CD1c-positive myeloid dendritic cell (primary cell): ENCODE measurements at regions not wholly inside any gene's neighbourhood (a gene's known extent, or its start where the extent isn't known, plus 50 kb on each side); places are given as distances from the start of the nearest gene placed in this dataset.

ENCODE experiments used
- DNase-seq: peaks from one replicate; pipeline ENCODE4 v3.0.0-alpha.2; 2016; ENCODE audit errors: extremely low spot score

DNA sequence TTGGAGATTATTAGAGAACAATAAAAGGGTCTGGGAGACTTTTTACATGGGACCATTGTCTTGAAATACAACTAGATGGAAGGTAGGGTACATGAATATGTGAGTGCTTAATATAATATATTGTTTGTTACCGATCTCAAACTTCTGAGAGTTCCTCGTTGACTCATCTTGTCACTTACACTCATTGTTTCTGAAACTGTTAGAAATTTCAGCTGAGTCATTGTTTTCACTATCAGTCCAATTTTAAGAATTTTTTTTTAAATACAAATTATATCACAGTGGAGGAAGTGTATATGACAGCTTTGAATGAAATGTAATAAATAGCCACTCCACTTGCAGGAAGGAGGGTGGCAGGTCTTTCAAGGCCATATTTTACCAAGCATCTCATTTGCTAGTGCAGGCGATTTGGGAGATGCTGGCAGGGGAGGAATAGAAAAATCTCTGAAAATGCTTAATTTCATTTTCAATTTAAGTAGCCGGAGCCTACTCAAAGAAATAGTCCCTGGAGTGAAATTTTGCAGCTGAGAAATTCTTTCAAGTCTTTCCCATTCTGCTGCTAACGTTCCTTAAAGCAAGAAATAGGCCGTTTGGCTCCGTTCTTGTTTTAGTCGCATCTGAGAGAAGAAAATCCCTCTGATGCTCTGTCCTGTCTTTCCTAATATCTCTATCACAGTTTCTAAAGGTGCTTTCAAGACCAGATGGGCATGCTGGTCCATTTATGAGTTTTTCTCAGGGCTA lies 1404.2 kb upstream of the CELF2 start:
- DNase-seq, result peak; percentile 2

DNA sequence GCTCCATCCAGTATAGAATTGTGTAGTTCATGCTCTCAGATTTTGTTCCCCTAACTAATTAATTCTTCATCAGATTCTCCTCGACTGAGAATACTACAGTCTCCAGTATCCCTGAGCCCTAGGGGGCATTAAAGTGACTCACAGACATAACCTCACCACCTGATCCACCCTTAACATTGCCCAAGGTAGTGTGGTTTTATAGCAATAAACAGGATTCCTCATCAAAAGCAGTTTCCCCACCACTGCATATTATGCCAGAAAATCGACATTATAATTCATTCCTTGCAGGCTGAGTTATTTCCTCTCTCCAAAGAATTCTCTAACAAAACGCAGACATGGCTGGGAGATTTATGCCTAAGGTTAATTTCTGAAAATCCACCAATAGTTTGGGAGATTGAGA lies 1402.5 kb upstream of the CELF2 start:
- DNase-seq, result no peak

DNA sequence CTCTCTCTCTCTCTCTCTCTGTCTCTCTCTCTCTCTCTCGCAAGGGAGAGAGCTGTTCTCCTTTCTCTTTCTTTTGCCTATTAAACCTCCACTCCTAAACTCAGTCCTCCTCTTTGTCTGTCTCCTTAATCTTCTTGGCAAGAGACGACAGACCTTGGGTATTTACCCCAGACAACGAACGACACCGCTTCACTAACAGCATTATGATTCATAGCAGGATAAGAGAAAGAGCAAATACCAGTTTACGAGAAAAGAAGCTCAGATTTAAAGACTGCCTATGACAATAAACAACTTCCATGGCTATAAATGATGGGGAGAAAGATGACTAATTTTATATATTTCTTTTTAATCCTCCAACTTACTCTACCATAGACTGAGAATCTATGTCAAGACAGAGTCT lies 1396.5 kb upstream of the CELF2 start:
- no peak for DNase-seq

DNA sequence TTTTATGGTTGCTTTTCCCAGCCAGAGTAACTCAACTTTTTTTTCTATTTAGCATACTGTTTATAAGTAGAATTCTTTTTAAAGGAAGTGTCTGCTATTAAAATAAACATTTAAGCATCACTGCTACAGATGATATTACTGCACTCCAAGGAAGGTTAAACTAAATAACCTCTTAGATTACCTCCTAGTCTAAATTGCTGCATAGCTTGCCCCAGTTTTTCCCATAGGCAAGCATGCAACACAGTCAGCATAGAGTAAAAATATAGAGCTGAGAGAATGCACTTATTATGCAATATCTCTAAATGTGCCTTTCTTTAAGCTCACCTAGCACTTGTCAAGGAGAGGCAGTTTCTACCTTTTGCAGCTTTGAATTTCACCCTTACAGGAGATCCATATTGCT lies 1392.4 kb upstream of the CELF2 start:
- no peak for DNase-seq

DNA sequence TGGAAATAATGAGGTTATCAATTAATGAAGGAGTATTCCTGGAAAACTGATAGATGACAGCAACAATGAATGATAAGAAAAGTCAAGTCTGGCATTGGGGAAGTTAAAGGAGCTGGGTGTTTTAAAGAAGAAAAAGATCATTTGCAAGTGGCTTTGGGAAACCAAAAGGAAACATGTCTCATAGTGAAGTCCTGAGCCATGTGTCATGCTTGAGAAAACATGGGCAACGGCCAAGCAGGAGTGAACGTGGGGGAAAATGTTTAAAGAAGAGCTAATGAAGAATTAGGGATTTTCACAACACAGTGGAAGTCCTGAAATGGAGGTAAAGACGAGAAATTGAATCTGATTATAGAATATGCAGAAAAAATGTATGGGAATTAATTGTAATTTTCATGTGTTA lies 1383.2 kb upstream of the CELF2 start:
- DNase-seq, result no peak

DNA sequence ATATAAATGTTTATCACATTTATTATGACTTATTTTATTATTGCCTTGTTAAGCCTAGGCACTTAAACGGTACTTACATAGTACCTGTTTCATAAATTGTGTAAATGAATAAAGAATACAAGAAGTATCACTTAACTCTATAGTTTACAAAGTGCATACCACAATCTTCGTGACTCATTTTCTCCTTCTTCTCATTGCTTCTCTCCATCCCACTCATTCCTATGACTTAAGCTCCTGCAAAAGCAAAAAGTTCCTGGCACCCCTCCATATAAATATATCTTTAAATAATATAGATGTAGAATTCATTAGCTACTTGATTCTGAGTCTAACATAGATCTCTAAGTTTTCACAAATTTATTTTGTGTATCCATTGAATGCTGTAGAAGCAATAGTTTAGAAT lies 1382.0 kb upstream of the CELF2 start:
- DNase-seq, result no peak

DNA sequence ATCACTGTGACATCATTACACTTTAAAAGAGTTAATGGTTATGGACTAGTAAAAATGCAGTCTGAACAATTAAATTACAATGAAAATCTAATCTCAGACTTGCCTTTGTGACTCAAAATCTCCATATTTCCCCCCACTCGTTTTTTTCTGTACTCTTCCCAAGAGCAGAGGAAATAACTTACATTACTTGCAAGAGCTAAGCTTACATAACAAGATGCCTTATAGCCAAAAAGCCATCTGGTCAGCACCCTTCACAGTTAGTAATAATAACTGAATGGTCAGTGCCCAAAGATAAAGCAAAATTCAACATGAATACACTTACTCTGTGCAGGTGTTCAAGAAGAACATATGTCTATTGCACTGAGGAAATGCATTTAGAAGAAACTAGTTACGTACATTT lies 1381.5 kb upstream of the CELF2 start:
- no peak for DNase-seq

DNA sequence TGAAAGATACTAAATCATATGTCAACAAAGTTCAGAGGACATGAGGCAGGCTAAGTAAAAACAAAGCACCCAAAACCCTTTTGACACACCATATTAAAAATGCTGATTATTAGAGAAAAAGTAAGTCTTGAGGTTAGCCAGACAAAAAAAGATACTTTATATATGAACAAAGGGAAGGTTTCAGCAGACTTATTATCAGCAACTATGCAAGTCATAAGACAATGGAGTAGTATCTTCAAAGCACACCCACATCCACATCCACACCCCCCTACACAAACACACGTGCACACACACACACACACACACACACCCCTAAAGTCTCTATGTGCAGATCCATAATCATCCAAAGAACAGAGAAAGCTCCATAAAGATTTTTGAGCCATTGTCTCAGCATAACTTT lies 1373.9 kb upstream of the CELF2 start:
- DNase-seq, result no peak

DNA sequence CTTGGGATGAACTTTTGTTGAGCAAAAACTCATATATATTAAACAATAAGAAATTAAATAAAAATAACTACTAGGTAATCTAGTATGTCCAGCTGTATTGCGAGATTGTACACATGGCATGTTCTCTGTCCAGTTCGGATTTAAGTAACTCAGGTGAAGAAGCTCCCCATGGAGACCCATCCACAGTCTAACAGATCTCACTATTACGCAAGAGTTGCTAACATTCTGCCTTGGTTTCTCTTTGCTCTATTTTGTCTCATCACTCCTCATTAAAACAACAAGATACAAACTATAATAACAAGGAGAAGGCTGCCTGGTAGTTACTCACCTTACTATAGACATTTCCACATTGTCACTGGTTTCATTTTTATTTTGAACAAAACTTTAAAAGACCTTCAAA lies 1372.3 kb upstream of the CELF2 start:
- no peak for DNase-seq

DNA sequence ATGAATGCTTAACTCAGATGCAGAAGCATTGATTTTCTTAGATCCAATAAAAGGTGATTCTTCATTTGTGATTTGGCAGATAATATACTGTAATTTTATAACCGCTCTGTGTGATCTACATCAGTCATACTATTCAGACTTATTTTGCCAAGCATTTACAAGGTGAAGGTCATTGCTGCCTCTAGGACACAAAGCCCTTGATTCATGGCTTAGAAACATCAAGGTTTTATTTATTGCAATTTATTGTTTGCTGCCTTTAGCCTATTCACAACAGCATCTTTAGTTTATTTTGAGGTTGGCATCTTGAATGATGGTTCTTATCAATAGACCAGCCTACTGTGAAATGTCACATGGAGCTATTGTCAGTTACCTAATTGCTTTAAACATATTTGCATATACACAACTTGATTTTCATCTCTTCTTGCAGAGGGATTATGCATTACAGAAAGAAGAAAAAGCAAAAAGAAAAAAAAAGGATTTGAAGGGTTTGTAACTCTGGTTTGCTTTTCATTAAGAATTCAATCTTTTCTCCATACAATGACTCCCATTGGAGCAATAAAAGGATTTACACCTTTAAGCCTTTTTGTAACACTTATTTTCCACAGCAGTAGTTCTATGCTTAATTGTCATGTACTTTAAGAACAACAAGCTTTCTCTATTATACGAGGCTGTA lies 1371.6 kb upstream of the CELF2 start:
- DNase-seq, result no peak

DNA sequence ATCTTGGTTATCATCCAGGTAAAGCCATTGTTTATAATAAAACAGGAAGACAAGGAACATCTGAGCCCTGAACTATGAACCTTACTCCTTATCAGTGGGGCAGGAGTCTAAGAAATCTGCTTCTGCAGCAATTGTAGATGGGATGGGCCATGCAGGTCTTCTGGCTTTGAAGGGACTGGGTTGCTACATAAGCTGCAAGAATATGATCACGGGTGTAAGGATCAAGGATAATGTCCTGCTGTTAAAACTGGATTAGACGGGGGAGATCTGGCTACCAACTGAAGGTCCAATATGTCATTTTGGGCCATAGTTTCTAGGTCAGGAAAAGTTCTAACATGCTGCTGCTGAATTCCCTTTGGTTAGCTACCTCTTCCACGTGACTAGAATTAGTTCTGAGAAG lies 1363.4 kb upstream of the CELF2 start:
- no peak for DNase-seq

DNA sequence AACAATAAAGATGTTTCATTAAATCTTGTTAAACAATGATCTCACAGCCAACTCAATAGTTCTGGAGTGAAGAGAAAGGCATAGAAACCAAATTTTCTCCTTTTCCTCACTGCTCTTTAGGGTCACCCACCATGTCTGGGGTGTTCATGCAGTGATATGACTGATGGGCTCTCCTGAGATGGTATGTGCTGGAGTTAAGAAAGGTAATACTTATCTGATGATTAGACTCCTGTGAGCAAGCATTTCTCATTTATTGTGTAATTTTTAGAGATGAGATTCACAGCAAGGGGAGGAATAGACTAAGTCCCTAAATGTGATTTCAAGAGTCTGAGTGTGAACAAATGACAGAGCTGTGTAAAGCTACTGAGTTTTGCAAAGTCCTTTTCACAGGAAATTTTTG lies 1361.3 kb upstream of the CELF2 start:
- no peak for DNase-seq

DNA sequence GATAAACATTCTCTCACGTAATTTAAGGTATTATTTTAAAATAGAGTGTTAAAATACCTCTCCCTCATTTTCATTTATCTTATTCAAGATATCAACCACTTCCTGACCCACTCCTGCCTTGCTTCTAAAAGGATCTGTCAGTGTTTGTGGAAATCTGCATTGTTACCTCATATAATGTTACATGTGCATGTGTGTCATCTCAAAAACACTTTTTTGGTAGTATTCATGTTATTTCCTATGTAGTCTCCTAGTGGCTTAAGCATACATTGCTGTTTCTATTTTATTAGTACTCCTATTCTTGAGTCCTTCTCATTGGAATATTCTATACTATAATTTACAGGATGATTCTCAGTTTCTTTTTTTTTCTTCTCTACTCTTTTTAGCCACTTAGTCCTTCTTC lies 1360.7 kb upstream of the CELF2 start:
- DNase-seq, result no peak

DNA sequence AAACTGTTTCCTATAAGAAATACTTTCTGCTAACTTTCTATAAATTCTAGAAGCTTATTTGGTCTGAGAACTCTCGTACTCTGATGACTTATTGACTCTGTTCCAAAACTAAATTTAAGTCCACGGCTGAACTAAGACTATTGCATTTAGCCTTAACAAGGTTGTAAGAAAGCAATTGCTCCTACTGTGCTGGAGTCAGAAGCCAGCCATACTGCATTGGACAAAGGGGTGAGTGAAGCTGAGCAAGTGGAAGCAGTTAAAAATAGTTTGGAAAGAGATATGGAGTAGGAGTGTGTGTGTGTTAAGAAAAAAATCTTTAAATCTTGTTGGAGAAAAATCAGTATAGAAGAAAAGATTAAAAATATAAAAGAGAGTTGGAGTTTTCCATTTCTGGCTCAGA lies 1360.1 kb upstream of the CELF2 start:
- DNase-seq, result no peak

DNA sequence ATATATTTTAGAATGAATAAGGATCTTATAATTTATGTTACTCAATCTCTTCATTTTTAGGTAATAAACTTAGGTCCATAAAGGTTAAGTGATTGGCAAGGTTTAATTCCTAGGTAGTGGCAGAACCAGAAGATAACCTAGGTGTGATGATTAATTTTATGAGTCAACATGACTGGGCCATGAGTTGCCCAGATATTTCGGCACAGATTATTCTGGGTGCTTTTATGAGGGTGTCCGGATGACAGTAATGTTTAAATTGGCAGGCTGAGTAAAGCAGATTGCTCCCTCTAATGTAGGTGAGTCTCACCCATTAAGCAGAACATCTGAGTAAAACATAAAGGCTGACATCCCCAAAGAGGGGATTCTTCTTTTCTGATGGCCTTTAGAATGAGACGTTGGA lies 1349.3 kb upstream of the CELF2 start:
- DNase-seq, result no peak

DNA sequence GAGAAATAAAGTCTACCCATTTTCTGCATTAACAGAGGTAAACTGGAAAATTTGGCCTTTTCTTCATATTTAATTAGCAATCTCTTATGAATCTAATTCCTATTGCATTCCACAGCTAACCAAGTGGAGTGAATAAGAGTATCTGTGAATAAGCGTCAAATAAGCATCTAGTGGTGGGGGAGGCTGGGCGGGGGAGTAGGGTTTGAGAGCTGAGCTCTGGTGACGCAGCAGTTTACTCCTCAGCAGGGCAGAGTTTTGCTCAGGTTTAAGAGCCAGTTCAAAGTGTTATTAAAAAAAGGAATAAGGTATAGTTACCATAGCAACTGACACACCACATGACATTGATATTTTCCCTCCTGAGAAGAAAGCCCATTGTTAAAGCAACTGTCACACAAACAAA lies 1346.8 kb upstream of the CELF2 start:
- DNase-seq, result no peak

DNA sequence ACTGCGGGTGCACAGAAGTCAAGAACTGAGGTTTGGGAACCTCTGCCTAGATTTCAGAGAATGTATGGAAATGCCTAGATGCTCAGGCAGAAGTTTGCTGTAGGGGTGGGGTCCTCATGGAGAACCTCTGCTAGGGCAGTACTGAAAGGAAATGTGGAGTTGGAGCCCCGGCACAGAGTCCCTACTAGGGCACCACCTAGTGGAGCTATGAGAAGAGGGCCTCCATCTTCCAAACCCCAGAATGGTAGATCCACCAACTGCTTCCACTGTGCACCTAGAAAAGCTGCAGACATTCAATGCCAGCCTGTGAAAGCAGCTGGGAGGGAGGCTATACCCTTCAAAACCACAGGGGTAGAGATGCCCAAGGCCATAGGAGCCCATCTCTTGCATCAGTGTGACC lies 1336.0 kb upstream of the CELF2 start:
- DNase-seq, result no peak

DNA sequence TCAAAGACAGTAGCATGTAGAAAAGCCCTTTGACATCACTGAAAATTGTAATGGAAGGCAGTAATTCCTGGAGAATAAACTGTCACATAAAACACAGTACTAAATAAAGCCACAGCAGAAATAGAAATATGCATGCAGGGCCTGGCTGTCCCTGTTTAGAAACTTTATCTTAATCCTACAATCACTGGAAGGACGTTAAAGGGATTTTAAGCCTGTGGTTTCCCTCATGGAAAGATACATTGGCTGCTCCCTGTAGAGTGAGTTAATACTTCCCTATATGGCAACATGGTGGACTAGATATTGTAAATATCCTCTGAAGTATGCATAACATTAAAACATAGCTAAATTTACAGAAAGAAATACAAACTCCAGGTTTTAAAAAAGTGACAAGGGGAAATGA lies 1334.9 kb upstream of the CELF2 start:
- no peak for DNase-seq

DNA sequence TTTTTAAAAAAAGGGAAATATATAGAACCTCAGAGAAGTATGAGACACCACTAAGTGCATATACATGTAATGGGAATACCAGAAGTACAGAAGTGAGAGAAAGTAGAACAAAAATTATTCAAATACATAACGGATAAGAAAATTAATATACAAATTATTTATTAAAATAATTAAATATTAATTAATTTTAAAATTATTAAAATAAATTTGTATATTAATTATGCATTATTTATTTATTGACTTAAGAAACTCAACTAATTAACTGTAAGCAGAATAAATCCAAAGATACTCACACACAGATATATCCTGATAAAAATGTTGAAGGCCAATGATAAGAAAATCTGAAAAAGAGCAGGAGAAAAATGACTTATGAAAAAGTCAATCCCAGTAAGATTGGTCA lies 1333.5 kb upstream of the CELF2 start:
- no peak for DNase-seq

DNA sequence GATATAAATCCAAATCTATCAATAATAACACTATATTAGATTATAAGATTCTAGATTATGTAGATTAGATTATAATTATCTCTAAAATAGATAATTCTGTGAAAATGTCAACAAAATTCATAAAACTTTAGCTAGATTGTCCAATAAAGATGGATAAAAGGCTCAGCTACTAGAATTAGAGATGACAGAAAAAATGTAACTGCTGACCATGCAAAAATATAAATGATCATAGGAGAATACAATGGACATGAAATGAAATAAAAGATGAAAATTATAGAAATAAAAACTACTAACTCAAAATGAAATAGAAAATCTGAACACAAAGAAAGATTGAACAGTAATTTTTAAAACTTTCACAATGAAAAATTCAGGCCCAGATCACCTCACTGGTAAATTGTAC lies 1332.1 kb upstream of the CELF2 start:
- no peak for DNase-seq

DNA sequence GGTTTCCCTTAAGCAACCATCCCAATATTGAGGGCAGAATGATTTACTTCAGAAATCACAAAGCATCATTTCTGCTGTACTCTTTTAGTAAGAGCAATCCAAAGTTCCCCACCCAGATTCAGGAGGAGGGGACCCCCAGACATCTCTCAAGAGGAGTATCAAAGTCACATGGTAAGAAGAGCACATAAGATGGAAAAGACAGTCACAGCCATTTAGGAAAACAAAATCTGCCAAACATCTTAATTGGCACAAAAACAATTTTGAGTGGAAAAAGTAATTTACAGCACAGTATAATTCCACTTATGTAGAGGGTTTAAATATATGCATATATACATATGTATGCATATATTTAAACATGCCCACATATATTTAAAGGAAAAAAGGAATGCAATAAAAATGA lies 1329.0 kb upstream of the CELF2 start:
- no peak for DNase-seq

DNA sequence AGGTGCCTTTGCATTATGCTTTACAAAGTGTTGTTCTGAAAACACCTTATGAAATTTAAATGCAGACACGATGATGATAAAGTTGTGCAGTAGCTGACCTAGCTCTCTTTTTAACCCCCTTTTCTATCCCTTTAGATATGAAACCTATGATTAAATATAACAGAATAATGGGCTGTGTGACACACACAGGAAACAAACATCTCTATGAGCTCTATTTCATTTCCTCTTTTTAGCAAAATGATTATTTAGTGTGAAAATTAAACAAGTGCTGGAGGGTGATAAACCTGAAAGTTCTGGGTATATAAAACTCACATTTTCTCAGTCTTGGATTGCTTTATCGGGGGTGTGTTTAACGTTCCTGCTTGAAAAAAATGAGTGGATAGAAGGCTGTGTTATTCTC lies 1310.5 kb upstream of the CELF2 start:
- DNase-seq, result no peak

DNA sequence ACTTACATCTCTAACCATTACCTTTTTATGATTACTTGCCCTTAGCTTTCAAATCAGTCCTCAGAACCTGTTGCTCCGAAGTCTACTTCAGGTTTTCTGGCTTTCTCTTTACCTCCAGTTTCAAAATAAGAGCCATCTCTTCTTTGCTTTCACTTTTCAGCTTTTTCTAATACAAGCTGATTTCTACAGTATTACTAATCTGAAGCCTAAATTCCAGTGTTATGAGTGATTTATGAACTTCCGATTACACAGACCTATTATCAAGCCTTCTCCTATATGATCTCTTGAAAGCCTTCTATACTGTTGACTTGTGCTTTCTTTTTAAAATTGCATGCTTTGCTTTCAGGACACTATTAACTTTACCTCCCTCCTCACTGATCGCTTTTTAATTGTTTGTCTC lies 1307.8 kb upstream of the CELF2 start:
- DNase-seq, result no peak

DNA sequence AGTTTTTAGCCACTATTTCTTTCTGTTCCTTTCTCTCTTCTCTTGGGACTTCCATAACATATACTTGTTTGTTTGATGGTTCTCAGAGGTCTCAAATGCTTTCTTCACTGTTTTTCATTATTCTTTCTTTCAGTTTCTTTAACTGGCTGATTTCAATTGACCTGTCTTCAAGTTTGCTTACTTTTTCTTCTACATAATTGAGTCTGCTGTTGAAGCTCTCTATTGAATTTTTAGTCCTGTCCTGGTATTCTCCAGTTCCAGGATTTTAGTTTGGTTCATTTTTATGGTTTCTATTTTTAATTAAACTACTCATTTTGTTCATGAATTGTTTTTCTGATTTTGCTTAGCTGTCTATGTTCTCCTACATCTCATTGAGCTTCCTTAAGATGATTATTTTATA lies 1305.3 kb upstream of the CELF2 start:
- no peak for DNase-seq
